ENCODE measurements at regions not wholly inside any gene's neighbourhood (a gene's known extent, or its start where the extent isn't known, plus 50 kb on each side); places are given as distances from the start of the nearest gene placed in this dataset.

DNA sequence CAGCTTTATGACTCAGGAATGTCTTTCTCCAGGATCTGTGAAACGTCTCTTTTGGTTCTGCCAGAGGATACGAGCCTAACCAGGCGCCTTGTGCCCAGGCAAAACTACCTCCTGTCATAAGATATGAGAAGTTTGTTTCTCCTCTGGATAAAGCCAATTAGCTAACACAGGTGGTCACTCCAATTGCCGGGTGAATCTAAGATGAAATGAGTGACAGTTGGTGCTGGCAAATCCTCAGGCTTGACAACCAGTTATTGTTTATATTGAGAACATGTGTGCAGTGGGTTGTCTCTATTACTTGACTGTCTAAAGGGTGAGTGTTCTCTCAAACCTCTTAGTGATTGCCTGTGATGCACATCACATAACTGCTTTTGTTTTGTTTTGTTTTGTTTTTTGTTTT is 449.1 kb downstream of the XPNPEP1 start:
- DNase-seq (peak in 2 of 5 donors; percentile 22 to 24), FAIRE-seq (no peak)
- Histone ChIP-seq H3K4me3 (ENCODE audit: low read length in 3 of 3) (no peak overlapping the region), H3K36me3 (ENCODE audit: control insufficient read depth in 2 of 3, insufficient read depth in 3 of 3, low read length in 3 of 3) (no peaks in the 10 kb centered on the region), H3K9me3 (ENCODE audit: control insufficient read depth in 2 of 3, insufficient read depth in 1 of 3, low read length in 3 of 3) (no peaks in the 10 kb centered on the region), H3K27ac (ENCODE audit: low read depth in 2 of 2, low read length in 2 of 2) (no peak overlapping the region), H3K9ac (ENCODE audit: low read length in 3 of 3) (no peak overlapping the region), H3K27me3 (ENCODE audit: control insufficient read depth, insufficient read depth, low read length) (no peaks in the 10 kb centered on the region), H3K4me1 (ENCODE audit: control insufficient read depth in 2 of 3, insufficient read depth in 2 of 3, low read depth in 1 of 3, low read length in 3 of 3) (no peaks in the 10 kb centered on the region)
- TF ChIP-seq, protein P1, sequence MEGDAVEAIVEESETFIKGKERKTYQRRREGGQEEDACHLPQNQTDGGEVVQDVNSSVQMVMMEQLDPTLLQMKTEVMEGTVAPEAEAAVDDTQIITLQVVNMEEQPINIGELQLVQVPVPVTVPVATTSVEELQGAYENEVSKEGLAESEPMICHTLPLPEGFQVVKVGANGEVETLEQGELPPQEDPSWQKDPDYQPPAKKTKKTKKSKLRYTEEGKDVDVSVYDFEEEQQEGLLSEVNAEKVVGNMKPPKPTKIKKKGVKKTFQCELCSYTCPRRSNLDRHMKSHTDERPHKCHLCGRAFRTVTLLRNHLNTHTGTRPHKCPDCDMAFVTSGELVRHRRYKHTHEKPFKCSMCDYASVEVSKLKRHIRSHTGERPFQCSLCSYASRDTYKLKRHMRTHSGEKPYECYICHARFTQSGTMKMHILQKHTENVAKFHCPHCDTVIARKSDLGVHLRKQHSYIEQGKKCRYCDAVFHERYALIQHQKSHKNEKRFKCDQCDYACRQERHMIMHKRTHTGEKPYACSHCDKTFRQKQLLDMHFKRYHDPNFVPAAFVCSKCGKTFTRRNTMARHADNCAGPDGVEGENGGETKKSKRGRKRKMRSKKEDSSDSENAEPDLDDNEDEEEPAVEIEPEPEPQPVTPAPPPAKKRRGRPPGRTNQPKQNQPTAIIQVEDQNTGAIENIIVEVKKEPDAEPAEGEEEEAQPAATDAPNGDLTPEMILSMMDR (IDR thresholded peaks at IDR 0.05; ENCODE audit: borderline replicate concordance, extremely low read depth, insufficient read depth), result no peak
- intact Hi-C loops (cut with DNase I), result no loop called here

DNA sequence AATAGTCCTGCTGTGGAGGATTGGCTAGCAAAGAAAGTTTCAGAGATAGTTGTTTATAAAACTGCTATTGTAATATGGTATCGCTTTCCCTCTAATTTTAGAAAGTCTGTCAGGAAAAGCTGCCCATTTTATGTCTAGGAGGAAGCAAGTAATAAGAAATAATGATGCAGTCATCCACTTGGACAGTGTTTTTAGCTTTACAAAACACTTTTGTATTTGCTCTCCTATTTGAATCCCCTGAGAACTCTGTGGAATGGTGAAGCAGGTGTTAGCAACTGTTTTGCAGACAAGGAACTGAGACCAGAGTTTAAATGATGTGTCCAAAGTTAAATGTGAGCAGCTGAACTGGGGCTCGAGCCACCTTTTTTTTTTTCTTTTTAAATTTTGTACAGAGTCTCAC is 455.8 kb downstream of the XPNPEP1 start:
- FAIRE-seq, result no peak
- H3K9ac ChIP-seq (ENCODE audit: low read length in 3 of 3), result no peak overlapping the region
- intact Hi-C loops (cut with DNase I), result no loop called here

DNA sequence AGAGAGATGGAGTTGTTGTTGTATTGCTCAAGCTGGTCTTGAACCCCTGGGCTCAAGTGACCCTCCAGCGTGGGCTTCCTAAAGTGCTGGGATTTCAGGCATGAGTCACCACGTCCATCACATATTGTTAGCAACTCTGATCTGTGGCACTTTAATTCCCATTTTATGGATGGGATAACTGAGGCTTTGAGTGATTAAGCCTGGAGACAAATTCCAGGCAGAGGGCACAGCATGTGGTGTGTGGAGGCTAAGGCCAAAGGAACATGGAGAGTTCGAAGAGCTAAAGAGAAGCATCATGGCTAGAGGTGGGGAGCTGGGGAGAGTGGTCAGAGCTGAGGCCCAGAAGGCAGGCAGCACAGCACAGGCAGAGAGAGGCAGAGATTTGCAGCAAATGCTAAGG is 458.4 kb downstream of the XPNPEP1 start:
- no peak overlapping the region for H3K27ac ChIP-seq (ENCODE audit: low read depth in 2 of 2, low read length in 2 of 2)
- H3K27me3 ChIP-seq (ENCODE audit: control insufficient read depth, insufficient read depth, low read length), result no peaks in the 10 kb centered on the region
- intact Hi-C loops (cut with DNase I), result no loop called here
- no peak overlapping the region for H3K9ac ChIP-seq (ENCODE audit: low read length in 3 of 3)
- FAIRE-seq, result no peak
- H3K9me3 ChIP-seq (ENCODE audit: control insufficient read depth in 2 of 3, insufficient read depth in 1 of 3, low read length in 3 of 3), result no peaks in the 10 kb centered on the region
- H3K4me1 ChIP-seq (ENCODE audit: control insufficient read depth in 2 of 3, insufficient read depth in 2 of 3, low read depth in 1 of 3, low read length in 3 of 3), result no peaks in the 10 kb centered on the region
- TF ChIP-seq, protein P1 (IDR thresholded peaks at IDR 0.05; ENCODE audit: borderline replicate concordance, extremely low read depth, insufficient read depth), result no peak
- DNase-seq, result no peak
- no peak overlapping the region for H3K4me3 ChIP-seq (ENCODE audit: low read length in 3 of 3)
- no peaks in the 10 kb centered on the region for H3K36me3 ChIP-seq (ENCODE audit: control insufficient read depth in 2 of 3, insufficient read depth in 3 of 3, low read length in 3 of 3)

More for the DNA sequence above, 455.8 kb downstream of the XPNPEP1 start:
- Histone ChIP-seq H3K4me3 (ENCODE audit: low read length in 3 of 3) (no peak overlapping the region), H3K4me1 (ENCODE audit: control insufficient read depth in 2 of 3, insufficient read depth in 2 of 3, low read depth in 1 of 3, low read length in 3 of 3) (no peaks in the 10 kb centered on the region), H3K36me3 (ENCODE audit: control insufficient read depth in 2 of 3, insufficient read depth in 3 of 3, low read length in 3 of 3) (no peaks in the 10 kb centered on the region), H3K27ac (ENCODE audit: low read depth in 2 of 2, low read length in 2 of 2) (no peak overlapping the region), H3K9me3 (ENCODE audit: control insufficient read depth in 2 of 3, insufficient read depth in 1 of 3, low read length in 3 of 3) (no peaks in the 10 kb centered on the region), H3K27me3 (ENCODE audit: control insufficient read depth, insufficient read depth, low read length) (no peaks in the 10 kb centered on the region)
- DNase-seq, result no peak
- TF ChIP-seq, protein P1 (IDR thresholded peaks at IDR 0.05; ENCODE audit: borderline replicate concordance, extremely low read depth, insufficient read depth), result no peak

DNA sequence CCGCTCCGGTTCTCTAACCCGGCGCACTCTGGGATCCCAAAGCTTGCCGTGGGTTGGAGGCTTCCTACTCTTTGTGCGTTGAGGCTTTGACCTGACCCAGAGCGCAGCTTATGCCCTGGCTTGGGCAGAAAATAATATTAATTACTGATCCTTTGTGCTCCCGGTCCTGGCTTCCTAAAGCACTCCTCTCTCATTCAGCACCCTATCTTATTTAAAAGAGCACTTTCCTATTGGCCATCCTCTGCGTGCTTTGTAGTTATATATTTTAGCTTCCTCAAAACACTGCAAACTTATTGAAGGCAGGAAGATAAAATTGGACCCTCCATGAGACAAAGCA is 466.0 kb downstream of the XPNPEP1 start:
- FAIRE-seq, result no peak
- intact Hi-C loops (cut with DNase I), result no loop called here
- Histone ChIP-seq H3K36me3 (ENCODE audit: control insufficient read depth in 2 of 3, insufficient read depth in 3 of 3, low read length in 3 of 3) (no peaks in the 10 kb centered on the region), H3K27me3 (ENCODE audit: control insufficient read depth, insufficient read depth, low read length) (peaks cover 6% of the 10 kb centered on the region), H3K9me3 (ENCODE audit: control insufficient read depth in 2 of 3, insufficient read depth in 1 of 3, low read length in 3 of 3) (peaks cover 0 to 2% (median 0%) of the 10 kb centered on the region in 3 donors), H3K4me3 (ENCODE audit: low read length in 3 of 3) (no peak overlapping the region), H3K27ac (ENCODE audit: low read depth in 2 of 2, low read length in 2 of 2) (no peak overlapping the region), H3K9ac (ENCODE audit: low read length in 3 of 3) (no peak overlapping the region), H3K4me1 (ENCODE audit: control insufficient read depth in 2 of 3, insufficient read depth in 2 of 3, low read depth in 1 of 3, low read length in 3 of 3) (no peaks in the 10 kb centered on the region)
- DNase-seq, result no peak
- TF ChIP-seq, protein P1 (IDR thresholded peaks at IDR 0.05; ENCODE audit: borderline replicate concordance, extremely low read depth, insufficient read depth), result no peak

Data from kidney (tissue), 13 donors.